GM21576 (cell line): ENCODE measurements at regions not wholly inside any gene's neighbourhood (a gene's known extent, or its start where the extent isn't known, plus 50 kb on each side); places are given as distances from the start of the nearest gene placed in this dataset.

ENCODE experiments used
- ATAC-seq: cut with Tn5 transposase; IDR thresholded peaks from one replicate; pipeline ENCODE4 v1.9.1; 2021; ENCODE audit warnings: mild to moderate bottlenecking, moderate library complexity; ENCODE audit not compliant: unreplicated experiment

DNA sequence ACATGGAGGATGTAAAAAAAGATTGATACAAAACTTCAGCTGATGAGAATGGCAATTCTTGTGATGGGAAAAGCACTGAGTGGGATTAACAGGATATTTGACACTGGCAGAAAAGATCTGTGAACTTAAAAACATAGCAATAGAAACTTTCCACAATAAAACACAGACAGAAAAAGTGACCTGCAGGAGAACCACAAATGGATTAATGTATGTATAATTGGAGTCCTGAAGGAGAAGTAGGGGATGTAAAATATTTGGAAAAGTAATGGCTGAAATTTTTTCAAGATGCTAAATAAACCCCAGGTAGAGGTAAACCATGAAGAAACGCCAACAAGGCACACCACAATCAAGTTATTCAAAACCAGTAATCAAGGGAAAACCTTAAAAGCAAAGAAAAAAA lies 130.8 kb upstream of the C14orf180 start:
- no peak for ATAC-seq

DNA sequence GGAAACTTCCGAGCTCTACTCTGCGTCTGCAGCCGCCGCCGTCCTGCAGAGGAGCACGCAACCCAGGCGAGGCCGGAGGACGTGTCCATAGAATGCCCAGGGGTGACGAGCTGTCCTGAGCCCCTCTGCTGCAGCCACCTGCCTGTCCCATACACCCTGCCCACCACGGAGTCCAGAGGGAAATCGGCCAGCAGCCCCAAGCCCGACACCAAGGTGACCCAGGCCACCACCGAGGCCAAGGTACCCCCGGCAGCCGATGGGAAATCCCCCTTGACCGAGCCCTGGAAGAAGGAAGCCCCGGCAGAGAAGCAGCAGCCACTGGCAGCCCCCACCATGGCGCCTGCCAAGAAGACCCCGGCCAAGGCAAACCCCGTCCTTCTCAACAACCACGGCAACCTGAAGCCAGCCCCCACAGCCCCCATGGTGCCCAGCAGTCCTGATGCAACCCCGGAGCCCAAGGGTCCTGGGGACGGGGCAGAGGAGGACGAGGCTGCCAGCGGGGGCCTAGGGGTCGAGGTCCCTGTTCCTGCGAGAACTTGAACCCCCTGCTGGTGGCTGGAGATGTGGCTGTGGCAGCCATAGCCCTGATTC lies 128.7 kb upstream of the C14orf180 start:
- no peak for ATAC-seq

DNA sequence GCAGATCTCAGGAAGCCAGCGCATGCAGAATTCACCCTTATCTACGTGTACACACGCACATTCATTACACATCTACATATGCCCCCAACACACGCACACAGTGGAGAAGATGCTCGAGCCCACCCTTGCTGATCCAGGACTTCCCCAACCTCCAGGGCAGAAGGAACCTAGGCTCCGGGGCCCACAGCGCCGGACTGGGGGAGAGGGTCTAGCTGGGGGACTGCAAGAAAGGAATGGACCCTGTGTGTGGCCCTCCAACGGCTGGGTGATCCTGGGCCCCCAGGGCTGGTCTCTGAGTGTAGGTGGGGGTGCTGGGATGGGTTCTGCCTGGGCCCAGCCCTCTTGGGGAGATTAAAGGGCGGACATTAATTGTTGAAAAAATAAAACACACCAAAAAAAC lies 128.1 kb upstream of the C14orf180 start:
- no peak for ATAC-seq

DNA sequence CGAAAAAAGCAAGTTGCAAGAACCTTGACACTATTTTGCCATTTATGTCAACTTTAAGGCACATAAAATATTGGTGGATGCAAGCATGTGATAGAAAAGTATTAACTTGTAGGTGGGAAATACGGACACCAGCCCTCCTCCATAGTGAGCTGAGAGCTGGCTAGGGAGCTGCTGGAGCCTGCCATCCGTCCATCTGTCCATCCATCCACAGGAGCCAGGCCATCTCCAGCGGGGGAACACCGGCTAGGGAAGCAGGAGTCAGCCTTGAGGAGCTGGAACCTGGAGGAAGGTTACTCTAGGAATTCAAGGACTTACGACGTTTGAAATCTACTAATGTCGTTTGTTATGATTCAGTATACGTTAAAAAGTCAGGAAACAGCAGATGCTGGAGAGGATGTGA lies 120.7 kb upstream of the C14orf180 start:
- no peak for ATAC-seq

DNA sequence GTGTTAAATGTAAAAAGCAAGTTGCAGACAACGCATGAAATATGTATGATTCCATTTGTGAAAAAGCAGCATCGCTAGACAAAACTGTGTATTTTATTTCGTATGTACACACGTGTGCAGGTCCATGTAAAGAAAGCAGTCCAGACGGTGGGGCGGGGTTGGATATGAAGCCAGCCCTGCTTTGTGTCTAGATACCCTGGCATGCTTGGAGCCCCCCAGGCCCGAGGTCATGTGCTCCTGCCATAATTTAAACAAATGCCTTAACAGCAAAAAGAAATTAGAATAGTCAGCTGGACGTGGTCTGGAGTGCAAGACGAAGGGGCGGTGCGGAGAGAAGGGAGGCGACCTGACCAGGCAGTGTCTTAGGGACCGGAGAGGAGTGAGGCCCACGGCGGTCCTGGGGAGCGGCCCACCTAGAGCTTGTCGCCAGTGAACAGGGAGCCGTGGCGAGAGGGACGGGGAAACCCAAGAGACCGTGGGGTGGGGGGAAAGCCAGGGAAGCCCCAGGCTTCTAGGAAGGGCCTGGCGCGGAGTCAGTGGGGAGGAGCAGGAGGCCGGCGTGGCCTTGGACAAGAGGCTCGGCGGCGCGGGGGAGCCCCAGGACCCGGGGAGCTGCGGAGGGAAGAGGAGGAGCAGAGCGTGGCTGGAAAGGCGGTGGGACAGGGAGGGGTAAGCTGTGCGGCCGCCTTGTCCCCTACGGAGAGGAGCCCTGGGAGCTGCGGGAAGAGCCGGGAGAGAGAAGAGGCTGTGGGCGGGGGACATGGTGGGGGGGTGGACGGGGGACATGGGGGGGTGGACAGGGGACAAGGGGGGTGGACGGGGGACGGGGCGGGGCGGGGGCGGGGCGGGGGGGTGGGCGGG lies 118.5 kb upstream of the C14orf180 start:
- ATAC-seq, result no peak

DNA sequence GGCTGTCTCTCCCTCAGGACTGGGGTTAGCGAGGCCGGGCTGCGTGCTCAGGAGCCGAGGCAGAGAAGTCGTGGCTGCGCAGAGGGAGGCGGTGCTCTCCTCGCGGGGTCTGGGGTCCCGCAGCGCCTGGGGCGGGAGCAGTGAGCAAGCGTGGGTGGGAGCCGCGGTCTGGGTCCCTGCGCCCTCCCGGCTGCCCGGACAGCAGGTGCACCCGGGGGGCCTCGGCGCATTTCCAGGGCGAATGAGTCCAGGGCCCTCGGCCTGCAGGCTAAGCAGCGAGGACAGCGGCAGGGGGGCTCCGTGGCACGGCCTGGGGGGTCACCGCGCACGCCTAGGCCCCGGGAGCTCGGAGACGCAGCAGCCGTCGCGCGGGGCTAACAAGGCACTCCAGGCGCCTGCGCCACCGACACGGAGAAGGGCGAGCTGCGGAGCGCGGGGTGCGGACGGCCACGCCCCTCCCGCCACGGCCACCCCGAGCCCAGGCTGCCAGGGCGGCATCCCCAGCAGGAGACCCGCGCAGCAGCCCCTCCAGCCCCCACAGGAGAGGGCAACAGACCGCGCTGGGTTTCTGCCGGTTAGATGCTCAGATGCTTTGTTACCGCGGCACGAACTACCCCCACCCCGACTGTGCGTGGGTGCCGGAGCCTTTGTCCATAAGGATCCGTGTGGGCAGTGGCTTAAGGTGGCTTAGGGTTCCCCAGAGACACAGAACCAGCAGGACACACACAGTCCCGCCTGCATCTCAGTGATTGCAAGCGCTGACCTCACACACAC lies 117.7 kb upstream of the C14orf180 start:
- no peak for ATAC-seq

DNA sequence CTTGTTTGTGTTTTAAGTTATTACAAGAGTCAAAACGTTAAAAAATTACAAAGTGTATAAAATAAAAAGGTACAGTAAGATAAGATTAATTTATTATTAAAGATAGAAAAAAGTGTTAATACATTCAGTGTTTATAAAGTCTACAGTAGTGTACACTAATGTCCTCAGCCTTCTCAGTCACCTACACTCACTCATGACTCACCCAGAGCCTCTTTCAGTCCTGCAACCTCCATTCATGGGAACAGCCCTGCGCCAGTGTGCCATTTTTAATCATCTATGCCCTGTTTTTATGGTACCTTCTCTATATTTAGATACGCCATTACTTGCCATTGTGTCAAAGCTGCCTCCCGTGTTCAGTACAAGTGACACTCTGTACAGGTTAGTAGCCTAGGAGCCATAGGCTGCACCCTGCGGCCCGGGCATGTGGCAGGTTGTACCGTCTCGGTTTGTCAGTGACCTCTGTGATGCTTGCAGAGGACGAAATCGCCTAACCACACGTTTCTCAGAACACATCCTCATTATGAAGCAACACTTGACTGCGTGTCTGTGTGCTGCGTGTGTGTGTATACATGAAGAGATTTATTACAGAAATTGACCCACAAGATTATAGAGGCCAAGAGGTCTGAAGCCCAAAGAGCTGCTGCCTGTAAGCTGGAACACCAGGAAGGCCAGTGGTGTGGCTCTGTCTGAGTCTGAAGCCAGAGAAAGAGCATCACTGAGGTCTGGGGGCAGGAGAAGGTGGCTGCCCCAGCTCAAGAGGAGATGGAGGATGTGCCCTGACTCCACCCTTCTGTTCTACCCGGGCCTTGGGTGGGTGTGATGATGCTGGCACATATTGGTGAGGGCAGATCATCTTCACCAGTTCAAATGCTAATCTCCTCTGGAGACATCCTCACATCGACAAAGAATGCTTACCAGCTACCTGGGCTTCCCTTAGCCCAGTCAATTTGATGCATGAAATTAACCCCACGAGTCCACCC lies 116.6 kb upstream of the C14orf180 start:
- ATAC-seq, result no peak

DNA sequence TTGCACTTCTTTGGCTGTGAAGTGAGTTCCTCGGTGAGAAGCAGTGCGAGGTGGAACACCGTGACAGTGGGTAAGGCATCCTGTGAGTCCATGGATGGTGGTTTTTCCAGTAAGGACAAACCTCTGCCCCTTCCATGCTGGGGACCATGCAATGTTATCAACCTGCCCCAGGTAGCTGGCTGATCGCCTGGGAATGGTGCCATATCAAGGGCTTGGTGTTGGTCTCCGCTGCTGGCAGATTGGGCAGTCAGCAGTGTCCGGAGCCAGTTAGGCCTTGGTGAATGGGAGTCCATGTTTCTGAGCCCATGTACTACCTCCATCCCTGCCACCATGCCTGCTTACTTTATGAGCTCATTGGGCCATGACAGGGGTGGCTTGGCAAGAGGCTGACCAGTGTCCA lies 114.7 kb upstream of the C14orf180 start:
- ATAC-seq, result no peak

DNA sequence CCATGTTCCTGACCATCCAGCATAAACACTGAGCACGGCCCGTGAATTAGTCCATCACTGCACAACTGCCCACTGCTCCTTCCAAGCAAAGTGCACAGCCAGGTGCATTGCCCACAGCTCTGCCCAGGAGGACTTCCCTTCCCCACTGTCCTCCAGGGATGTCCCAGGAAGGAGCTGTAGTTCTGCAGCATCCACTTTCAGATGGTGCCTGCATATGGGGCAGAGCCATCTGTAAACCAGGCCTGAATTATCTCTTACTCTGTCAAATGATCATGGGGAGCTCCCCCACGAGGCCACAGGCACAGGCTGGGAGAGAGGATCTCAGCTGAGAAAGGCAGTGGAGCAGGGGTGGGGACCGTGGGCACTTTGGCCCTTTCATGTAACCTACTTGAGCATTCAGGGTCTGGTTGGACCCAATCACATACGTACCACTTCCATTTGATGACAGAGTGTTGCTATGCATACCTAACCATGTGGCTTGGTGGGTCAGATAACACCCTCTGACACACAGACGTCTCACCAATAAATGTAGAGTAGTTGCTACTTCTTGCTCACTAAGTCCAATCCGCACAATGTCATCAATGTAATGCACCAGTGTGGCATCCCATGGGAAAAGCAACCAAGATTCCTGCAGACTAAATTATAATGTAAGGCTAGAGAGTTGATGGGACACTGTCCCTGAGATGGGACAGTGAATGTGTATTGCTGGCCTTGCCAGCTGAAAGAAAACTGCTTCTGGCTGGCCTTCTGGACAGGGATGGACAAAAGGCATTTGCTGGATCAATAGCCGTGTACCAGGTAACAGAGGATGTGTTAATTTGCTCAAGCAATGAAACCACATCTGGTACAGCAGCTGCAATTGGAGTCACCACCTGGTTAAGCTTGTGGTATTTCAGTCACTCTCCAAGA lies 113.8 kb upstream of the C14orf180 start:
- ATAC-seq, result no peak

DNA sequence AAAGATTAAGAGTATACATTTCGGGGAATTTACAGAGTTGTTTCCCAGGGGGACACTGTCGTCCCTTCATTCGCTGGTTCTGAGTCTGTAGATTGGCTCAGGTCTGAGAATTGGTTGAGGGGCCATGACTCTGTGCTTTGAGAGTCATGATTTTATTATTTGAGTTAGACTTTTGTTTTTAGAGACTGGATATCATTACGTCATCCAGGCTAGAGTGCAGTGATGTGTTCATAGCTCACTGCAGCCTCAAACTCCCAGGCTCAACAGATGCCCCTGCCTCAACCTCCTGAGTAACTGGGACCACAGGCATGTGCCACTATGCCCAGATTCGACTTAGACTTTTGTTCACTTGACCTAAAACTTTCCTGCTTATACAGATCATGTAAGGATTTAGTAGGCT lies 112.3 kb upstream of the C14orf180 start:
- ATAC-seq, result no peak

DNA sequence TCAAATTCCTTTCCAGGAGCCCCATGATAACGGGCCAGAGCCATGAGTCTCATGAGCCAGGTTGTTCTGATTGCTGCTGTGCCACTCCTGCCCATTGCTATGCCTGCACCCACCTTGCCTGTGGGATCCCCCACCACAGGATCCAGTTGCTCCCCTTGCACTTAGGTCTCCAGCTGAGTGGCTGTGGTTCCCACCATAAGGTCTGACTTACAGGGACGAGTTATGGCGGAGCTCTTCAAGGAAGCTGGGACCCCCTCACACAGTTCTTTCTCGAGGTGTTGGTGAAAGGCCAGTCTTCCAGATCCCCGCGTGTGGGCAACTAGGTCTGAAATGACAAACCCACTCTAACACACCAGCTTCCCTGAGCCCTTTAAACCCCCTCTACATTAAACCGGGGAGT lies 111.9 kb upstream of the C14orf180 start:
- no peak for ATAC-seq

DNA sequence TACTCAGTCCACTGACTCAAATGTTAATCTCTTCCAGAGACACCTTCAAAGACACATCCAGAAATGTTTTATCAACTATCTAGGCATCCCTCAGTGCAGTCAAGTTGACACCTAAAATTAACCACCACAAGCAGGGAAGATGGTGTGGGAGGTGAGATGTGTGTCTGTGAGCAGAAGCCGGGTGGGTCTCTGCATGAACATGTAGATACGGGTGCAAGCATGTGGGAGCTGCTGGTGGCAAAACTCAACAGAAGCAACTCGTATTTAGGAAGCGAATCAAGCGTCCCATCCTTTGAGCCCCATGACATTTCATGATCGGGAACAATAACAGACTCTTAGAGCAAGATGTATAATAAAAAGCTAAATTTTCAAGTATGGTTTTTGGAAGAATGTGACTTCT lies 110.0 kb upstream of the C14orf180 start:
- no peak for ATAC-seq

DNA sequence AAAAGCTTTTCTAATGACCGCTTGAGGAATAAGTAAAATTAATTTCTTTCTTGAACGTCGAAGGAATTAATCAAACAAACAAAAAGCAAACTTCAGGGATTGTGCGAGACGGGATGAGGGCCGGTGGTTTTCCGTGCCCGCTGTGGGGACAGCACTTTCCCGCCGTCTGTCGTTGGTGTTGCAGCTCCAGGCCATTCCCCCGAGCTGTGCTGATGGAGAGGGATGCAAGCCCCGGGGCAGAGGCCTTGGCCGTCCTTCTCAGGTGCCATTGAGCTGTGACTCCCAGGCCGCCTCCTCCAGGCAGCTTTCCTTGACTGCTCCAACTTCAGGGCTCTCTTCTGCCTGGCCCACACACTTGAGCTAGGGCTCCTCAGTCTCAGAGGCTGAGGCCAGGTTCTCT lies 109.0 kb upstream of the C14orf180 start:
- ATAC-seq, result no peak

DNA sequence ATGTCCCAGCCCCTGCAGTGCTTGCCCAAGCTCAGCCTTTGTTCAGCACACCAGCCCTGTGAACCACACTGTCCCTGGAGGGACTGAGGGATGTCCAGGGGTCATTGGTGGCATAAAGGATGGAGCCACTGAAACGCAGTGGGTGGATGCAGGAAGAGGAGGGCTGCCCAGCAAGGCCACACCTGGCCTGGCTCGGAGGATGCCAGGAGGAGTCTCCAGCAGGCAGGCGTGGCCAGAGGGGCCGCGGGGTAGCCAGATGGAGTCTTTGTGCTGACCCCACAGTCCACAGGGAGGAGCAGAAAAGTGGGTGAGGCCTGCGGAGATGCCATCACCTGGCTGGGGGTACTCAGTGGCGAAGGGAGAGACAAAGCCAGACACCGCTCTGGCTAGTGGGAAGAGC lies 108.5 kb upstream of the C14orf180 start:
- ATAC-seq, result no peak

DNA sequence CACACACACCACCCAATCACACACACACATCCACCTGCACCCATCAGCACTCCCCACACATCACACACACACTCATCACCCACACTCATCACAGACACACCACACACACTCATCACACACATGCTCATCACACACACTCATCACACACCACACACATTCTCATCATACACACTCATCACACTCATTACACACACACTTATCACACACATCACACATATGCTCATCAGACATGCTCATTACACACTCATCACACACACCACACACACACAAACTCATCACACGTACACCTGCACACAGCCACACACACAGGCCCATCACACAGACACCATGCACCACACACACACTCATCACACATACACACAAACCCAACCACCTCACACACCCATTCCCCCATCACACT lies 107.5 kb upstream of the C14orf180 start:
- no peak for ATAC-seq

DNA sequence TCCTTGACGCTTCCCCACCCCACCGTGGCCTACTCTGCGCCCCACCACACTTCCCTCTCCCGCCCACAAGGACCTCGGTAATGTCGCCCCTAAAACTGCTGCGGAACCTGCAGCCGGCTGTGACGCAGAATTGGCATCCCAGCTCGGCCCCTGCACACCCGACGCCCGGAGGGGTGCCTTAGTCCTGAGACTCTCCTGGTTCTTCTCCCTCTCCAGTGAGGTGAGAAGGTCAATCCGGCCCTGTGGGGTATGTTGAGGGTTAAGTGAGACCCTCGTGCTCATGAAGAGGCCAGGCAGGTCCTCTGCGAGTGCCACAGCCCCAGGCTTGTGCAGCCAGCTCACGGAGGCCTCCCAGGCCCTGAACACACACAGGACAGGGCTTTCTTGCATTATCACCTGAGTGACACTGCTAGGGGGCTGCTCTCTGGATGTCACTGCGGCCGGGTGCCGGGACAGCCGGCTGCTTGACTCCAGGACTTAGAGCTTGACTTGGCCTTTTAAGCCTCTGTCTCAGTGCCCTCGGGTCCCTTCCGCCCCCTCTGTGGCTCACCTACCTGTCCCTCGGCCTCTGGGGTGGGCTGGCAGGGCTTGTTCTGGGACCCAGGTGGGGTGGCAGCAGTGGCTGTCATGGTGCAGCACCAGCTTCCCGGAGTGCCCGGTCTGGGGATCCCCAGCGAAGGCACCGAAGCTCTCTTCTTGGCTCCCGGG lies 106.9 kb upstream of the C14orf180 start:
- ATAC-seq, result no peak

DNA sequence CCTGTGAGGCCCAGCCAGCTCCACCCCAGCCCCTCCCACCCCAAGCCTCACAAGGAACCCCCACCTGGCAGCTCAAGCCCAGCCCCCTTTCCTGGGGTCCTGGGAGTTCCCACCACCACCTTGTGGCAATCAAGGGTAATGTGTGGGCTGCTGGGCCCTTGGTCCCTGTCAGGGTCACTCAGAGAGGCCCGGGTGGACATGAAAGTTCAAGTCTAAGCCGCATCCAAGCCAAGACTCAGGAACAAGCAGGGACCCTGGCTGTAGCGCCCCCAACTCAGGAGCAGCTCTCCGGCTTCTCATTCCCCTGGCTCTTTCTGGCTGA lies 106.4 kb upstream of the C14orf180 start:
- no peak for ATAC-seq

DNA sequence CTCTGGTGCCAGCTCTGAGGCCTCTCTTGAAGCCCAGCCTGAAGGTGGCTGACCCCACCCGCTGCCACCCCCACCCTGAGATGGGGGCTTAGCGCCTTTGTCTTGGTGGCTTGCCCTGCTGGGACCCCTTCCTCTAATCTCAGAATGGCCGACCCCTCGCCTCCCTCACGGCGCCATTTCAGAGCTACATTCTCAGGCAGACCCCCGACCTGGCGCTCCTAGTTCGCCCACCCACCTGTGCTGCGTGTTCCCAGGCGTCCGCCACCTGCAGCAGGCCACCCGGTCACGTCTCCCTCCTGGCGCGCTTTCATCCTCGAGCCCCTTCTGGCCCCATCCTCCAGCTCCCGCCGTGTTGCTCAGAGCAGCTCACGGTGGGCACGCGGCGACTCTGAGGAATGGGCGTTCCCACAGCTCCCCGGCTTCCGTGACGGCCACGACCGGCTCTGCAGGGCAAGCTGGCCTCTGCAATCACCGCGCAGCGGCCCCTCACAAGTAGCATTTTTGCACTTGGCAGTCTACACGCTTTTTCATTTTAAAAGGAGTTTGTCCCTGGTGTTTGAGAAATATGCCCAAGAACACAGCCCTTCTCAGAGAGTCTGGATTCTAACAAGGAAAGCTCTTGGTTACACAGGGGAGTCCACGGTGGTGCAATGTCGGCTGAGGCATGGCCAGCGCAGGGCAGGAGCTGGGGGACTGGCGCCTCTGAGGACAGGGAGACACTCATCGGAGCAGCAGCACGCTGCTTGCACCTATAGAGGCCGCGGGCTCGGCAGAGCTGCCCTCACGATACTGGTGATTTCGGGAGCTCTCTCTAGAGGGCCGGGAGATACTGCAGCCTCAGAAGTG lies 105.7 kb upstream of the C14orf180 start:
- ATAC-seq, result no peak
